A549 (cell line): ENCODE measurements at regions not wholly inside any gene's neighbourhood (a gene's known extent, or its start where the extent isn't known, plus 50 kb on each side); places are given as distances from the start of the nearest gene placed in this dataset.

ENCODE experiments used
- BHLHE40 ChIP-seq: IDR thresholded peaks from 2 replicates; pipeline ENCODE4 v1.6.1; 2012; ENCODE audit warnings: low read depth, low read length, inconsistent platforms
- EP300 ChIP-seq, 2 experiments: fragments of >200 bp; sonication (Bioruptor Twin); formaldehyde crosslinking; IDR thresholded peaks; 2 replicates in 1 of 2; 3 replicates in 1 of 2; pipeline ENCODE4 v1.6.1; 2016 to 2017
- KDM1A ChIP-seq: fragments of 200-600 bp; sonication (generic); IDR thresholded peaks from 2 replicates; pipeline ENCODE4 v1.6.1; 2016; ENCODE audit warnings: low read depth, mild to moderate bottlenecking
- NFE2L2 ChIP-seq: fragments of 150-350 bp; conservative IDR thresholded peaks from 2 replicates; pipeline ENCODE4 v1.6.1; 2014; ENCODE audit warnings: low read length
- POLR2A ChIP-seq: IDR thresholded peaks from 2 replicates; pipeline ENCODE4 v1.6.1; 2012; ENCODE audit warnings: mild to moderate bottlenecking, low read length
- ZFP36 ChIP-seq: fragments of 450-650 bp; IDR thresholded peaks from 2 replicates; pipeline ENCODE4 v1.6.1; 2014; ENCODE audit warnings: borderline replicate concordance; ENCODE audit not compliant: partially characterized antibody
- ZSCAN20 ChIP-seq: fragments of 250-450 bp; sonication (Bioruptor Pico); IDR thresholded peaks from 2 replicates; pipeline ENCODE4 v1.8.0; 2022; ENCODE audit warnings: mild to moderate bottlenecking, moderate library complexity
- TF ChIP-seq, protein P1 (sequence below): fragments of 200-600 bp; sonication (generic); IDR thresholded peaks from 2 replicates; pipeline ENCODE4 v1.6.1; 2016; ENCODE audit warnings: antibody characterized with exemption, mild to moderate bottlenecking, moderate library complexity
- TF ChIP-seq, protein P2 (sequence below): fragments of >200 bp; sonication (Bioruptor Twin); formaldehyde crosslinking; IDR thresholded peaks from 3 replicates; pipeline ENCODE4 v1.5.1; 2016
- TF ChIP-seq, protein P3 (sequence below): IDR thresholded peaks from 2 replicates; pipeline ENCODE4 v1.6.1; 2012
- TF ChIP-seq, protein P4 (sequence below): fragments of 450-650 bp; IDR thresholded peaks from 2 replicates; pipeline ENCODE4 v1.6.1; 2014; ENCODE audit warnings: antibody characterized with exemption

DNA sequence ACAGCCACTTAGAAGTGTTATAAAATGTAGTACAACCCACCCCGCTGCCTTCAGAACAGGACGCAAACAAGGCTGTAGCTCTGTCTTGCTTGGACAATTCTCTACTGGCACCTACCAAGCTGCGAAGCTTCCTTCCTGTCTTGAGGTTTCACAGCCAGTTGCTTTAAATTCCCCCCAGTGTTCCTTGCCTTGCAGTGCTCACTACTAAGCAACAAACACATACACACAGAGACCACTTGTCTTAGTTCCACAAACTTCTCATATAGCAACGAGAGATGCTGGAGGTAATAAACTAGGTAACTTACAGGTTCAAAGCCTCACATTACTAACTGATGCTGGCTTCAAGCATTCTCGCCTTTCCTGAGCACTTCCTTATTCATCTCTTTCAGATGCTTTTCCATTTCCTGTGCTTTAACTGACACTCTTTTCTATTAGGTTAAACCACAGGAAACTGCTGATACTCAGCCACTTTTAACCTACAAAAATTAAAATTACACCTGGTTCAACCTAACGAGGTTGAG lies 91.5 kb upstream of the PTGDR start:
- TF ChIP-seq POLR2A = no peak
- TF ChIP-seq, protein P1, sequence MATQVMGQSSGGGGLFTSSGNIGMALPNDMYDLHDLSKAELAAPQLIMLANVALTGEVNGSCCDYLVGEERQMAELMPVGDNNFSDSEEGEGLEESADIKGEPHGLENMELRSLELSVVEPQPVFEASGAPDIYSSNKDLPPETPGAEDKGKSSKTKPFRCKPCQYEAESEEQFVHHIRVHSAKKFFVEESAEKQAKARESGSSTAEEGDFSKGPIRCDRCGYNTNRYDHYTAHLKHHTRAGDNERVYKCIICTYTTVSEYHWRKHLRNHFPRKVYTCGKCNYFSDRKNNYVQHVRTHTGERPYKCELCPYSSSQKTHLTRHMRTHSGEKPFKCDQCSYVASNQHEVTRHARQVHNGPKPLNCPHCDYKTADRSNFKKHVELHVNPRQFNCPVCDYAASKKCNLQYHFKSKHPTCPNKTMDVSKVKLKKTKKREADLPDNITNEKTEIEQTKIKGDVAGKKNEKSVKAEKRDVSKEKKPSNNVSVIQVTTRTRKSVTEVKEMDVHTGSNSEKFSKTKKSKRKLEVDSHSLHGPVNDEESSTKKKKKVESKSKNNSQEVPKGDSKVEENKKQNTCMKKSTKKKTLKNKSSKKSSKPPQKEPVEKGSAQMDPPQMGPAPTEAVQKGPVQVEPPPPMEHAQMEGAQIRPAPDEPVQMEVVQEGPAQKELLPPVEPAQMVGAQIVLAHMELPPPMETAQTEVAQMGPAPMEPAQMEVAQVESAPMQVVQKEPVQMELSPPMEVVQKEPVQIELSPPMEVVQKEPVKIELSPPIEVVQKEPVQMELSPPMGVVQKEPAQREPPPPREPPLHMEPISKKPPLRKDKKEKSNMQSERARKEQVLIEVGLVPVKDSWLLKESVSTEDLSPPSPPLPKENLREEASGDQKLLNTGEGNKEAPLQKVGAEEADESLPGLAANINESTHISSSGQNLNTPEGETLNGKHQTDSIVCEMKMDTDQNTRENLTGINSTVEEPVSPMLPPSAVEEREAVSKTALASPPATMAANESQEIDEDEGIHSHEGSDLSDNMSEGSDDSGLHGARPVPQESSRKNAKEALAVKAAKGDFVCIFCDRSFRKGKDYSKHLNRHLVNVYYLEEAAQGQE = no peak
- TF ChIP-seq, protein P2, sequence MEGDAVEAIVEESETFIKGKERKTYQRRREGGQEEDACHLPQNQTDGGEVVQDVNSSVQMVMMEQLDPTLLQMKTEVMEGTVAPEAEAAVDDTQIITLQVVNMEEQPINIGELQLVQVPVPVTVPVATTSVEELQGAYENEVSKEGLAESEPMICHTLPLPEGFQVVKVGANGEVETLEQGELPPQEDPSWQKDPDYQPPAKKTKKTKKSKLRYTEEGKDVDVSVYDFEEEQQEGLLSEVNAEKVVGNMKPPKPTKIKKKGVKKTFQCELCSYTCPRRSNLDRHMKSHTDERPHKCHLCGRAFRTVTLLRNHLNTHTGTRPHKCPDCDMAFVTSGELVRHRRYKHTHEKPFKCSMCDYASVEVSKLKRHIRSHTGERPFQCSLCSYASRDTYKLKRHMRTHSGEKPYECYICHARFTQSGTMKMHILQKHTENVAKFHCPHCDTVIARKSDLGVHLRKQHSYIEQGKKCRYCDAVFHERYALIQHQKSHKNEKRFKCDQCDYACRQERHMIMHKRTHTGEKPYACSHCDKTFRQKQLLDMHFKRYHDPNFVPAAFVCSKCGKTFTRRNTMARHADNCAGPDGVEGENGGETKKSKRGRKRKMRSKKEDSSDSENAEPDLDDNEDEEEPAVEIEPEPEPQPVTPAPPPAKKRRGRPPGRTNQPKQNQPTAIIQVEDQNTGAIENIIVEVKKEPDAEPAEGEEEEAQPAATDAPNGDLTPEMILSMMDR = no peak
- no peak for TF ChIP-seq ZFP36
- TF ChIP-seq, protein P3, sequence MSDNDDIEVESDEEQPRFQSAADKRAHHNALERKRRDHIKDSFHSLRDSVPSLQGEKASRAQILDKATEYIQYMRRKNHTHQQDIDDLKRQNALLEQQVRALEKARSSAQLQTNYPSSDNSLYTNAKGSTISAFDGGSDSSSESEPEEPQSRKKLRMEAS = no peak
- no peak for TF ChIP-seq EP300 (IDR thresholded peaks at IDR 0.05)
- TF ChIP-seq BHLHE40 = no peak
- no peak for TF ChIP-seq KDM1A
- no peak for TF ChIP-seq NFE2L2
- no peak for TF ChIP-seq ZSCAN20 (CRISPR knock-in tag)
- TF ChIP-seq, protein P4, sequence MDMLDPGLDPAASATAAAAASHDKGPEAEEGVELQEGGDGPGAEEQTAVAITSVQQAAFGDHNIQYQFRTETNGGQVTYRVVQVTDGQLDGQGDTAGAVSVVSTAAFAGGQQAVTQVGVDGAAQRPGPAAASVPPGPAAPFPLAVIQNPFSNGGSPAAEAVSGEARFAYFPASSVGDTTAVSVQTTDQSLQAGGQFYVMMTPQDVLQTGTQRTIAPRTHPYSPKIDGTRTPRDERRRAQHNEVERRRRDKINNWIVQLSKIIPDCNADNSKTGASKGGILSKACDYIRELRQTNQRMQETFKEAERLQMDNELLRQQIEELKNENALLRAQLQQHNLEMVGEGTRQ = no peak
